GM12864 (cell line): ENCODE measurements at regions not wholly inside any gene's neighbourhood (a gene's known extent, or its start where the extent isn't known, plus 50 kb on each side); places are given as distances from the start of the nearest gene placed in this dataset.
"Not testable (repeated sequence)": the region's sequence is repeated elsewhere in the genome, so short reads cannot be mapped to it uniquely, and the experiment has no call there.

Experiments
- DNase-seq: peaks from one replicate; pipeline ENCODE4 v3.0.0-alpha.2; 2011; ENCODE audit warnings: low read depth
- H3K4me3 ChIP-seq: 2 replicates; pipeline ENCODE4 v1.5.1; 2011; ENCODE audit warnings: mild to moderate bottlenecking, low read depth, low read length, control low read depth
- CTCF ChIP-seq: IDR thresholded peaks from 2 replicates; pipeline ENCODE4 v1.5.1; 2011; ENCODE audit warnings: low read depth, mild to moderate bottlenecking, moderate library complexity, low read length, control low read depth, inconsistent platforms; ENCODE audit errors: missing control alignments

GRCh38 chr9:33690143-33690933 is 105.0 kb upstream of the PRSS3 start:
- no peak for DNase-seq
- H3K4me3 ChIP-seq, result no peak overlapping the region
- no peak for TF ChIP-seq CTCF

GRCh38 chr9:33695299-33695698 is 100.1 kb upstream of the PRSS3 start:
- DNase-seq, result no peak
- no peak for TF ChIP-seq CTCF
- H3K4me3 ChIP-seq, result no peak overlapping the region

GRCh38 chr9:33695856-33696255 is 99.5 kb upstream of the PRSS3 start:
- no peak overlapping the region for H3K4me3 ChIP-seq
- DNase-seq, result no peak
- no peak for TF ChIP-seq CTCF

- no peak for TF ChIP-seq CTCF
- DNase-seq, result no peak
- no peak overlapping the region for H3K4me3 ChIP-seq
These were observed 98.2 kb upstream of the PRSS3 start for GRCh38 chr9:33697171-33697570.

GRCh38 chr9:33698267-33698666 is 97.1 kb upstream of the PRSS3 start:
- no peak overlapping the region for H3K4me3 ChIP-seq
- no peak for DNase-seq
- no peak for TF ChIP-seq CTCF

GRCh38 chr9:33700940-33701339 is 94.4 kb upstream of the PRSS3 start:
- not testable (repeated sequence) for DNase-seq, H3K4me3 ChIP-seq

- DNase-seq, result no peak
These were observed 91.8 kb upstream of the PRSS3 start for GRCh38 chr9:33703430-33704102.

GRCh38 chr9:33705440-33705839 is 89.9 kb upstream of the PRSS3 start:
- not testable (repeated sequence) for H3K4me3 ChIP-seq, DNase-seq

More at GRCh38 chr9:33703430-33704102, 91.8 kb upstream of the PRSS3 start:
- no peak for TF ChIP-seq CTCF
- no peak overlapping the region for H3K4me3 ChIP-seq
